ENCODE measurements at regions not wholly inside any gene's neighbourhood (a gene's known extent, or its start where the extent isn't known, plus 50 kb on each side); places are given as distances from the start of the nearest gene placed in this dataset.

GRCh38 chr2:217064234-217065011 is 204.6 kb upstream of the TNP1 start:
- peak; percentile 70 for DNase-seq (ENCODE audit: low read depth)
- no peak overlapping the region for H3K4me3 ChIP-seq (replicated peaks; ENCODE audit: low read depth, low read length)
- TF ChIP-seq, protein P1, sequence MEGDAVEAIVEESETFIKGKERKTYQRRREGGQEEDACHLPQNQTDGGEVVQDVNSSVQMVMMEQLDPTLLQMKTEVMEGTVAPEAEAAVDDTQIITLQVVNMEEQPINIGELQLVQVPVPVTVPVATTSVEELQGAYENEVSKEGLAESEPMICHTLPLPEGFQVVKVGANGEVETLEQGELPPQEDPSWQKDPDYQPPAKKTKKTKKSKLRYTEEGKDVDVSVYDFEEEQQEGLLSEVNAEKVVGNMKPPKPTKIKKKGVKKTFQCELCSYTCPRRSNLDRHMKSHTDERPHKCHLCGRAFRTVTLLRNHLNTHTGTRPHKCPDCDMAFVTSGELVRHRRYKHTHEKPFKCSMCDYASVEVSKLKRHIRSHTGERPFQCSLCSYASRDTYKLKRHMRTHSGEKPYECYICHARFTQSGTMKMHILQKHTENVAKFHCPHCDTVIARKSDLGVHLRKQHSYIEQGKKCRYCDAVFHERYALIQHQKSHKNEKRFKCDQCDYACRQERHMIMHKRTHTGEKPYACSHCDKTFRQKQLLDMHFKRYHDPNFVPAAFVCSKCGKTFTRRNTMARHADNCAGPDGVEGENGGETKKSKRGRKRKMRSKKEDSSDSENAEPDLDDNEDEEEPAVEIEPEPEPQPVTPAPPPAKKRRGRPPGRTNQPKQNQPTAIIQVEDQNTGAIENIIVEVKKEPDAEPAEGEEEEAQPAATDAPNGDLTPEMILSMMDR (IDR thresholded peaks at IDR 0.05; ENCODE audit: low read length, missing control alignments): no peak

DNA sequence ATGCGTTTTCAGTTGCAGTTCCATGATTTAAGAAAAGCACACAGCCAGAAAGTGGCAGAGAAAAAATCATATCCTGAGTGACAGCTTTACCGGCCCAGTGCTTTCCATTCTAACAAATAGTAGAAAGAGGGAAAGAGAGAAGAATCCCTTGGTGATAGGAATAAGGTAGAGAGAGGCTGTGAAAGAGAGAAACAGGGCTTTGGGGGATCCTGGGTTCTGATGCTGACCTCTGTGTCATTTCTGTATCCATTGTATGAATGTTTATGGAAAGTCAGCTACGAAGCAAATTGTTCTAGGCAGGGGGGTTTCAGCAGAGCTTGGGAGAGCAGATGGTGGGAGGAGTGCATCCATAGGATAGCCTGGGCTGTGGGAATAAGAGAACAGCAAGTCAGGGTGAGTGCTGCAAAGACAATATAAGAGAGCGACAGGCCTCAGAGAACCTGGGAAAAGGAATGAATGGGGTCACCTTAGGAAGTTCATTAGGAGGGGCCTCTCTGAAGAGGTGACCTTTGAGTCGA is 203.4 kb upstream of the TNP1 start:
- DNase-seq (ENCODE audit: low read depth): no peak
- TF ChIP-seq, protein P1 (IDR thresholded peaks at IDR 0.05; ENCODE audit: low read length, missing control alignments): no peak

DNA sequence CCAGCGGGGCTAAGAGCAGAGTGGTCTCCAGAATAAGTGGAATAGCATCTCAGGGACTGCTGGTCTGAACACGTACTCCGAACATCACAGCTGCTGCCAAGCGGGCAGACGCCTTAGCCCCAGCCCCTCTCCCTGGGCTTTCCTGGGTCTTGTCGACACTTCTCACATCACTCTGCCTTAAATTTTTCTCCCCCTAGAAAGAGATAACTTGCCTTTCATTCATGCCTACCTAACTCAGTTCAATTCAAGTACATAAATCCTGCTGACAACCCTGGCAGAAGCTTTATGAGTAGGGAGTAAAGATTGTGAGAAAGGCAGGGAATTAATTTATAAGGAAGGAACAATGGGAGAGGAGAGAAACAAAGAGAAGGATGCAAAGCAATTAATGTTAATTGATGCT is 202.9 kb upstream of the TNP1 start:
- TF ChIP-seq, protein P1 (IDR thresholded peaks at IDR 0.05; ENCODE audit: low read length, missing control alignments): no peak
- H3K4me3 ChIP-seq (replicated peaks; ENCODE audit: low read depth, low read length): no peak overlapping the region
- no peak for DNase-seq (ENCODE audit: low read depth)

More for the DNA sequence above, 203.4 kb upstream of the TNP1 start:
- H3K4me3 ChIP-seq (replicated peaks; ENCODE audit: low read depth, low read length): no peak overlapping the region

- no peak for DNase-seq (ENCODE audit: low read depth)
- no peak overlapping the region for H3K4me3 ChIP-seq (replicated peaks; ENCODE audit: low read depth, low read length)
- TF ChIP-seq, protein P1 (IDR thresholded peaks at IDR 0.05; ENCODE audit: low read length, missing control alignments): no peak
These were observed 202.1 kb upstream of the TNP1 start for GRCh38 chr2:217061916-217062505.

DNA sequence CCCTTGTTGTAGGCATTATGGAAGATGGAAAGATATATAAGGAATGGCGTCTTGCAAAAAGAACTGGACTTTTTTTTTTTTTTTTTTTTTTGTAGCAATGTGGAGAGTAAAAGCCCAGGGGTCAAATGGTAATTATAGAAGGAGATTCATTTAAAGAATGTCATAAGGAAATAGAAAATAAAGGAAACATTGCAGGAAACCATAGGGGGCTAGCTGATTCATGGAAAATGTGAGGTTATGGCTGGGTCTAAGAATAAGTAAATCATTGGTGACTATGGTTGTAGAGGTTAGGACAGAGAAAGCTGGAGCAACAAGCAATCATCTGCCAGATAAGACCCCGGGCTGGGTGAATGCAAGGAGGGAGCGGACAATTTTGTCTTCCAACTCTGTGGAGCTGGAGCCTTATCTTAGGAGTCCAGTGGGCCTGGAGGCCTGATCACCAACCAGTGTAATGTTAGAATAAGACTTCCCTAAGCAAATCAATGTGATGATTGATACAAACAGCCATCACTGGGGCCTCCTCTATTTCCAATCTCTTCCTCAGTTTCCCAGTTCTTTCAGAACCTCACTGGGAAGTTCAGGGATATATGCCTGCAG is 201.2 kb upstream of the TNP1 start:
- H3K4me3 ChIP-seq (replicated peaks; ENCODE audit: low read depth, low read length): no peak overlapping the region
- TF ChIP-seq, protein P1 (IDR thresholded peaks at IDR 0.05; ENCODE audit: low read length, missing control alignments): no peak
- no peak for DNase-seq (ENCODE audit: low read depth)

GRCh38 chr2:217060516-217060915 is 200.7 kb upstream of the TNP1 start:
- no peak overlapping the region for H3K4me3 ChIP-seq (replicated peaks; ENCODE audit: low read depth, low read length)
- TF ChIP-seq, protein P1 (IDR thresholded peaks at IDR 0.05; ENCODE audit: low read length, missing control alignments): no peak
- no peak for DNase-seq (ENCODE audit: low read depth)

Measured in fibroblast of pulmonary artery (primary cell).